ENCODE measurements at regions not wholly inside any gene's neighbourhood (a gene's known extent, or its start where the extent isn't known, plus 50 kb on each side); places are given as distances from the start of the nearest gene placed in this dataset.
A peak's percentile ranks its signal among the peaks of the same experiment; 100 is the strongest.

GRCh38 chr11:100584201-100584985 lies 102.7 kb upstream of the ARHGAP42 start:
- DNase-seq: no peak
- peaks cover 0 to 9% of the 10 kb centered on the region in 2 donors for H3K4me1 ChIP-seq (replicated peaks in 1 of 2)
- H3K4me3 ChIP-seq: no peak overlapping the region
- no peaks in the 10 kb centered on the region for H3K9me3 ChIP-seq (replicated peaks in 1 of 3)
- 75 to 90% (median 84%) methylated on average over 3 of the region's 3 CpGs for WGBS, 4 donors
- intact Hi-C loops (cut with DNase I): loop anchor here in 1 of 2 donors (10.0 kb wide), 1 partner anchor 340 kb away; no protein-coding TSS in a partner anchor
- TF ChIP-seq POLR2A (IDR thresholded peaks at IDR 0.05) (no peak), CTCF (IDR thresholded peaks at IDR 0.05) (no peak)
- H3K27me3 ChIP-seq: no peaks in the 10 kb centered on the region
- no peak overlapping the region for H3K27ac ChIP-seq
- no peaks in the 10 kb centered on the region for H3K36me3 ChIP-seq (replicated peaks in 1 of 2)

- no peak for TF ChIP-seq POLR2A (IDR thresholded peaks at IDR 0.05)
- TF ChIP-seq CTCF (IDR thresholded peaks at IDR 0.05): no peak
- DNase-seq: peak in 2 of 7 donors; percentile 27 to 35
- intact Hi-C loops (cut with DNase I): loop anchor here in 1 of 2 donors (10.0 kb wide), 1 partner anchor 339 kb away; no protein-coding TSS in a partner anchor
- no peak overlapping the region for H3K4me3 ChIP-seq
- peak overlapping the region in 2 of 5 donors; percentile 11 to 54 for H3K27ac ChIP-seq
- 14 to 24% (median 23%) methylated on average over 2 of the region's 2 CpGs for WGBS, 4 donors
- no peaks in the 10 kb centered on the region for H3K27me3 ChIP-seq
- H3K4me1 ChIP-seq (replicated peaks in 1 of 2): peaks cover 0 to 9% of the 10 kb centered on the region in 2 donors
- H3K36me3 ChIP-seq (replicated peaks in 1 of 2): no peaks in the 10 kb centered on the region
- no peaks in the 10 kb centered on the region for H3K9me3 ChIP-seq (replicated peaks in 1 of 3)
Observed at GRCh38 chr11:100585728-100586127, 101.4 kb upstream of the ARHGAP42 start.

GRCh38 chr11:100586361-100587101 lies 100.6 kb upstream of the ARHGAP42 start:
- 70 to 84% (median 82%) methylated on average over 2 of the region's 2 CpGs for WGBS, 4 donors
- intact Hi-C loops (cut with DNase I): loop anchor here in 1 of 2 donors (10.0 kb wide), 1 partner anchor 338 kb away; no protein-coding TSS in a partner anchor
- no peaks in the 10 kb centered on the region for H3K36me3 ChIP-seq (replicated peaks in 1 of 2)
- H3K4me1 ChIP-seq (replicated peaks in 1 of 2): peaks cover 0 to 9% of the 10 kb centered on the region in 2 donors
- H3K27me3 ChIP-seq: no peaks in the 10 kb centered on the region
- no peaks in the 10 kb centered on the region for H3K9me3 ChIP-seq (replicated peaks in 1 of 3)
- no peak for DNase-seq
- H3K27ac ChIP-seq: no peak overlapping the region
- TF ChIP-seq CTCF (IDR thresholded peaks at IDR 0.05) (no peak), POLR2A (IDR thresholded peaks at IDR 0.05) (no peak)
- no peak overlapping the region for H3K4me3 ChIP-seq

GRCh38 chr11:100592619-100593260 lies 94.3 kb upstream of the ARHGAP42 start:
- Histone ChIP-seq H3K27ac (no peak overlapping the region), H3K36me3 (replicated peaks in 1 of 2) (no peaks in the 10 kb centered on the region), H3K27me3 (no peaks in the 10 kb centered on the region), H3K9me3 (replicated peaks in 1 of 3) (no peaks in the 10 kb centered on the region), H3K4me1 (replicated peaks in 1 of 2) (no peaks in the 10 kb centered on the region), H3K4me3 (no peak overlapping the region)
- intact Hi-C loops (cut with DNase I): no loop called here
- DNase-seq: no peak
- TF ChIP-seq CTCF (IDR thresholded peaks at IDR 0.05) (no peak), POLR2A (IDR thresholded peaks at IDR 0.05) (no peak)
- WGBS, 4 donors: 83 to 95% (median 89%) methylated on average over 6 of the region's 6 CpGs
